Psoas muscle (tissue), 7 donors: ENCODE measurements at regions not wholly inside any gene's neighbourhood (a gene's known extent, or its start where the extent isn't known, plus 50 kb on each side); places are given as distances from the start of the nearest gene placed in this dataset.

Experiments used
- ATAC-seq, 4 donors: fragments of 200-7000 bp; cut with Tn5 transposase; one replicate each; pipeline ENCODE4 v1.9.1; 2020; ENCODE audit warnings: moderate library complexity in 3 of 4, mild to moderate bottlenecking in 2 of 4
- DNase-seq, 2 donors: peaks; one replicate each; pipeline ENCODE4 v3.0.0-alpha.2; 2020
- H3K27ac ChIP-seq: fragments of 200-600 bp; one replicate; pipeline ENCODE4 v1.8.0; 2022
- H3K27me3 ChIP-seq, 3 donors: fragments of 200-600 bp in 1 of 3; one replicate each; pipeline versions ENCODE4 v1.6.1 to v1.8.0; 2013 to 2022; ENCODE audit warnings: low read length in 2 of 3, mild to moderate bottlenecking in 2 of 3, moderate library complexity in 1 of 3; ENCODE audit not compliant: insufficient read depth in 3 of 3
- H3K36me3 ChIP-seq, 2 donors: fragments of 200-600 bp in 1 of 2; one replicate each; pipeline versions ENCODE4 v1.6.1 to v1.8.0; 2013 to 2022; ENCODE audit warnings: low read depth in 1 of 2, mild to moderate bottlenecking in 1 of 2, moderate library complexity in 1 of 2; ENCODE audit not compliant: insufficient read depth in 1 of 2
- H3K4me1 ChIP-seq: fragments of 200-600 bp; one replicate; pipeline ENCODE4 v1.8.0; 2022
- H3K4me3 ChIP-seq: fragments of 200-600 bp; one replicate; pipeline ENCODE4 v1.8.0; 2022; ENCODE audit warnings: mild to moderate bottlenecking
- H3K9me3 ChIP-seq: fragments of 200-600 bp; one replicate; pipeline ENCODE4 v1.8.0; 2022
- CTCF ChIP-seq: fragments of 200-600 bp; IDR thresholded peaks from one replicate; pipeline ENCODE4 v1.8.0; 2022; ENCODE audit warnings: antibody characterized with exemption
- WGBS, 3 donors: extraction: QIAGEN DNeasy Blood & Tissue Kit; methylation state at CpG; one replicate each; pipeline versions ENCODE4 v1.1.6 to v1.1.7; 2013; 5-methylcytosine and 5-hydroxymethylcytosine counted together
- intact Hi-C, 2 donors: fragments of 100-400 bp; cut with DNase I; formaldehyde crosslinking; loops; one replicate each; pipeline versions ENCODE4 v1.11.0 to v1.14.2; 2022
- donor health status: healthy with polysubstance abuse.
- donor health status: DM: no; HTN: no; CAD: no; lungs with moderate emphysema.
- donor health status: Bipolar disorder and iron deficiency.
- donor health status: healthy.
- donor health status: DM: yes; HTN: yes; CAD: no.
- donor health status: DM: no; HTN: no; CAD: no.
- donor health status: DM: yes; HTN: yes; CAD: no.

- Histone ChIP-seq H3K4me3 (no peak overlapping the region), H3K27me3 (no peaks in the 10 kb centered on the region), H3K36me3 (no peaks in the 10 kb centered on the region), H3K27ac (no peak overlapping the region), H3K4me1 (no peaks in the 10 kb centered on the region), H3K9me3 (no peaks in the 10 kb centered on the region)
- ATAC-seq: no peak
- intact Hi-C loops: no loop called here
- WGBS, 3 donors: 73 to 88% (median 76%) methylated on average over 1 of the region's 1 CpG
- DNase-seq: no peak
- TF ChIP-seq CTCF: no peak
Measured at GRCh38 chr9:73079326-73079725, 72.3 kb upstream of the ANXA1 start.

GRCh38 chr9:73077625-73078030, 74.0 kb upstream of the ANXA1 start:
- no peak overlapping the region for H3K27ac ChIP-seq
- no peaks in the 10 kb centered on the region for H3K9me3 ChIP-seq
- DNase-seq (no peak), ATAC-seq (no peak)
- H3K36me3 ChIP-seq: no peaks in the 10 kb centered on the region
- no peaks in the 10 kb centered on the region for H3K4me1 ChIP-seq
- H3K4me3 ChIP-seq: no peak overlapping the region
- no peaks in the 10 kb centered on the region for H3K27me3 ChIP-seq
- intact Hi-C loops: no loop called here
- TF ChIP-seq CTCF: no peak

DNA sequence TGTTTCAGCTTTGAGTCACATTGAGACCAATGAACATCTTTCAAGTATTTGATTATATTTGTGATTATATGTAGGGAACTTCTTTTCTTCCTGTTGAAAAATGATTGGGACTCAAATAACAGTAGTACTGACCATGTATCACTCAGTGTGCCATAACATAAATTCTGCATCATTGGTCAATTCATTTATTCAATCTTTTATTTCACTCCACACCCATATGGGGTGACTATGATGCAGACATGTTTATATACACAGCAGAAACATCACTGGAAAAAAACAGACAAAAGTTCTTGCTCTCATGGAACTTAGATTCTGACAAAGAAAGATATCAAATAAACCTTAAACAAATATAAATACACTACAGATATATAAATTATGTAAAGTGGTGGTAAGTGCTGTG, 74.7 kb upstream of the ANXA1 start:
- no peaks in the 10 kb centered on the region for H3K36me3 ChIP-seq
- TF ChIP-seq CTCF: no peak
- intact Hi-C loops: no loop called here
- no peaks in the 10 kb centered on the region for H3K27me3 ChIP-seq
- no peak for ATAC-seq
- no peak overlapping the region for H3K27ac ChIP-seq
- no peaks in the 10 kb centered on the region for H3K4me1 ChIP-seq
- H3K4me3 ChIP-seq: no peak overlapping the region
- DNase-seq: no peak
- no peaks in the 10 kb centered on the region for H3K9me3 ChIP-seq

GRCh38 chr9:73074176-73074708, 77.4 kb upstream of the ANXA1 start:
- H3K4me1 ChIP-seq: no peaks in the 10 kb centered on the region
- TF ChIP-seq CTCF: no peak
- H3K27me3 ChIP-seq: no peaks in the 10 kb centered on the region
- ATAC-seq (no peak), DNase-seq (no peak)
- no peaks in the 10 kb centered on the region for H3K36me3 ChIP-seq
- H3K4me3 ChIP-seq: no peak overlapping the region
- intact Hi-C loops: no loop called here
- no peaks in the 10 kb centered on the region for H3K9me3 ChIP-seq
- 46 to 66% (median 54%) methylated on average over 2 of the region's 2 CpGs for WGBS, 3 donors
- H3K27ac ChIP-seq: no peak overlapping the region

- Histone ChIP-seq H3K27ac (no peak overlapping the region), H3K27me3 (no peaks in the 10 kb centered on the region), H3K36me3 (no peaks in the 10 kb centered on the region), H3K4me3 (no peak overlapping the region), H3K4me1 (no peaks in the 10 kb centered on the region), H3K9me3 (no peaks in the 10 kb centered on the region)
- WGBS, 3 donors: 74 to 92% (median 81%) methylated on average over 5 of the region's 5 CpGs
- ATAC-seq: no peak
- DNase-seq: no peak
- TF ChIP-seq CTCF: no peak
- intact Hi-C loops: no loop called here
Measured at GRCh38 chr9:73073337-73074175, 78.1 kb upstream of the ANXA1 start.
